Astrocyte (in vitro differentiated cells and primary cell): ENCODE measurements at regions not wholly inside any gene's neighbourhood (a gene's known extent, or its start where the extent isn't known, plus 50 kb on each side); places are given as distances from the start of the nearest gene placed in this dataset.

Experiments used
- DNase-seq: peaks from one replicate; pipeline ENCODE4 v3.0.0-alpha.2; 2010; ENCODE audit warnings: low read depth
- FAIRE-seq: peaks from 2 replicates; lab custom pipeline; 2011; peaks lifted over from hg19 to GRCh38; lab: Jason Lieb, UNC
- H2AFZ ChIP-seq: 2 replicates; pipeline ENCODE4 v1.6.0; 2012; ENCODE audit warnings: low read depth, low read length, inconsistent platforms
- H3K27ac ChIP-seq: 2 replicates; pipeline ENCODE4 v1.5.1; 2011; ENCODE audit warnings: low read depth, low read length, inconsistent platforms
- H3K27me3 ChIP-seq: 2 replicates; pipeline ENCODE4 v1.6.0; 2011; ENCODE audit warnings: low read length, inconsistent platforms; ENCODE audit not compliant: insufficient read depth
- H3K36me3 ChIP-seq: 2 replicates; pipeline ENCODE4 v1.5.1; 2011; ENCODE audit warnings: low read length, inconsistent platforms; ENCODE audit not compliant: insufficient read depth
- H3K4me1 ChIP-seq: 2 replicates; pipeline ENCODE4 v1.5.1; 2011; ENCODE audit warnings: low read length, inconsistent platforms; ENCODE audit not compliant: insufficient read depth
- H3K4me2 ChIP-seq: 2 replicates; pipeline ENCODE4 v1.6.0; 2012; ENCODE audit warnings: low read length, inconsistent platforms
- H3K4me3 ChIP-seq: 2 replicates; pipeline ENCODE4 v1.5.1; 2011; ENCODE audit warnings: low read depth, mild to moderate bottlenecking, low read length, inconsistent platforms; ENCODE audit not compliant: insufficient read depth
- H3K79me2 ChIP-seq: 2 replicates; pipeline ENCODE4 v1.6.0; 2012; ENCODE audit warnings: mild to moderate bottlenecking, low read length, inconsistent platforms; ENCODE audit not compliant: insufficient read depth
- H3K9ac ChIP-seq: 2 replicates; pipeline ENCODE4 v1.6.0; 2012; ENCODE audit warnings: mild to moderate bottlenecking, low read length, inconsistent platforms
- H3K9me3 ChIP-seq: 2 replicates; pipeline ENCODE4 v1.5.1; 2012; ENCODE audit warnings: low read depth, mild to moderate bottlenecking, low read length, inconsistent platforms; ENCODE audit not compliant: insufficient read depth
- H4K20me1 ChIP-seq: 2 replicates; pipeline ENCODE4 v1.6.0; 2012; ENCODE audit warnings: low read length, inconsistent platforms; ENCODE audit not compliant: insufficient read depth
- H3K27ac Mint-ChIP-seq: one replicate; pipeline ENCODE4 v1.8.0; 2021; ENCODE audit warnings: mild to moderate bottlenecking, mixed read lengths; ENCODE audit not compliant: unreplicated experiment
- H3K27me3 Mint-ChIP-seq: one replicate; pipeline ENCODE4 v1.8.0; 2021; ENCODE audit warnings: low read depth, mixed read lengths; ENCODE audit not compliant: unreplicated experiment
- H3K36me3 Mint-ChIP-seq: one replicate; pipeline ENCODE4 v1.8.0; 2021; ENCODE audit warnings: low read depth, mixed read lengths; ENCODE audit not compliant: unreplicated experiment
- H3K4me1 Mint-ChIP-seq: one replicate; pipeline ENCODE4 v1.8.0; 2021; ENCODE audit warnings: low read depth, mixed read lengths; ENCODE audit not compliant: unreplicated experiment
- H3K4me3 Mint-ChIP-seq: one replicate; pipeline ENCODE4 v1.8.0; 2021; ENCODE audit warnings: mild to moderate bottlenecking, moderate library complexity, mixed read lengths; ENCODE audit not compliant: unreplicated experiment
- H3K9me3 Mint-ChIP-seq: one replicate; pipeline ENCODE4 v1.8.0; 2021; ENCODE audit warnings: mild to moderate bottlenecking, mixed read lengths; ENCODE audit not compliant: unreplicated experiment
- EZH2 ChIP-seq: IDR thresholded peaks from 2 replicates; pipeline ENCODE4 v1.6.1; 2012; ENCODE audit warnings: mild to moderate bottlenecking, low read length, inconsistent platforms; ENCODE audit not compliant: insufficient read depth
- TF ChIP-seq, protein P1 (sequence below): IDR thresholded peaks from 2 replicates; pipeline ENCODE4 v1.5.1; 2011; ENCODE audit warnings: low read depth, mild to moderate bottlenecking, inconsistent platforms, low read length, moderate library complexity; ENCODE audit not compliant: insufficient read depth

DNA sequence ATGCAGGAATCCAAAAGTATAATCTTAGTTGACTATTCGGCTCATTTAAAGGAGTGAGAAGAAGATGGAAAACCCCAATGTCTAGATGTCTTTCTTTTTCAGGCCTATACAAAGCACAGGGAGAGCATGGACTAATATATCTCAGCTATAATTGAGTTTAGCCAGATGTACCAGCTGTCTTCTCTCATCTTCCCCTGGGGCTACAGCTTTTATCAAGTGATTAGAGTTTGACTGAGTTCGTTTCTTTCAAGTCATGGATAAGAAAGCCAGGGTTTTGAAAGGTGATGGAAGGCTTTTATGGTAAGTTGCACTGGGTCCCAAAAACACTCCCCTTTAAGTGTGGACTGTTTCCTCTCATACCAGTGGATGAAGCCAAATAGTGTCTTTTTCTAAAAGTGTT, 1172.8 kb upstream of the TENM4 start:
- Histone ChIP-seq H3K4me1 (no peaks in the 10 kb centered on the region), H3K27ac (no peak overlapping the region), H3K4me3 (no peak overlapping the region), H3K9ac (no peak overlapping the region), H4K20me1 (no peaks in the 10 kb centered on the region), H2AFZ (no peak overlapping the region), H3K36me3 (no peaks in the 10 kb centered on the region), H3K27me3 (no peaks in the 10 kb centered on the region), H3K79me2 (no peaks in the 10 kb centered on the region), H3K9me3 (no peaks in the 10 kb centered on the region), H3K4me2 (no peak overlapping the region)
- Mint-ChIP-seq H3K36me3 (no peaks in the 10 kb centered on the region), H3K27me3 (no peaks in the 10 kb centered on the region), H3K4me3 (no peak overlapping the region), H3K4me1 (no peaks in the 10 kb centered on the region), H3K9me3 (no peaks in the 10 kb centered on the region), H3K27ac (no peak overlapping the region)
- no peak for DNase-seq
- FAIRE-seq = no peak
- TF ChIP-seq, protein P1, sequence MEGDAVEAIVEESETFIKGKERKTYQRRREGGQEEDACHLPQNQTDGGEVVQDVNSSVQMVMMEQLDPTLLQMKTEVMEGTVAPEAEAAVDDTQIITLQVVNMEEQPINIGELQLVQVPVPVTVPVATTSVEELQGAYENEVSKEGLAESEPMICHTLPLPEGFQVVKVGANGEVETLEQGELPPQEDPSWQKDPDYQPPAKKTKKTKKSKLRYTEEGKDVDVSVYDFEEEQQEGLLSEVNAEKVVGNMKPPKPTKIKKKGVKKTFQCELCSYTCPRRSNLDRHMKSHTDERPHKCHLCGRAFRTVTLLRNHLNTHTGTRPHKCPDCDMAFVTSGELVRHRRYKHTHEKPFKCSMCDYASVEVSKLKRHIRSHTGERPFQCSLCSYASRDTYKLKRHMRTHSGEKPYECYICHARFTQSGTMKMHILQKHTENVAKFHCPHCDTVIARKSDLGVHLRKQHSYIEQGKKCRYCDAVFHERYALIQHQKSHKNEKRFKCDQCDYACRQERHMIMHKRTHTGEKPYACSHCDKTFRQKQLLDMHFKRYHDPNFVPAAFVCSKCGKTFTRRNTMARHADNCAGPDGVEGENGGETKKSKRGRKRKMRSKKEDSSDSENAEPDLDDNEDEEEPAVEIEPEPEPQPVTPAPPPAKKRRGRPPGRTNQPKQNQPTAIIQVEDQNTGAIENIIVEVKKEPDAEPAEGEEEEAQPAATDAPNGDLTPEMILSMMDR = no peak
- no peak for TF ChIP-seq EZH2

DNA sequence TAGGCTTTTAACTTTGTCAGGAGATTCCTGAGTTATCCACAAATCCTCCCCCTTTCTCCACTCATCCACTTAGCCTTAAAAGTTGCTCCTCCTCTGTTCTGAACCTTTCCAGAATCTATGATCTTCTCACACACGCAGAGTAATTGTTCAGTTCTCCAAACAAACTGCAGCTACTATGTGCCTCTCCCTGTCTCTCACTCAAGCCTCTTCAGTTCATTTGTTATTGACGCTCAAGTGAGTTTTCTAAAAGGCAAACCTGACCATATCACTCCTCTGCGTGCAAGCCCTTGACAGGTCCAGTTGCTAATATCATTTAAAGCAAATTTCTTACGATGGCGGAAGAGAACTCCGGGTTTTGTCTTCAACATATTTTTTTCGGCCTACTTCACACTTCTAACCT, 1169.7 kb upstream of the TENM4 start:
- H3K4me2 ChIP-seq = no peak overlapping the region
- no peak overlapping the region for H3K27ac ChIP-seq
- H3K36me3 Mint-ChIP-seq = no peaks in the 10 kb centered on the region
- no peaks in the 10 kb centered on the region for H3K27me3 ChIP-seq
- H3K27ac Mint-ChIP-seq = no peak overlapping the region
- H3K79me2 ChIP-seq = no peaks in the 10 kb centered on the region
- TF ChIP-seq, protein P1 = no peak
- TF ChIP-seq EZH2 = no peak
- peaks cover 5% of the 10 kb centered on the region for H3K4me1 Mint-ChIP-seq
- H3K9me3 Mint-ChIP-seq = no peaks in the 10 kb centered on the region
- H2AFZ ChIP-seq = no peak overlapping the region
- no peaks in the 10 kb centered on the region for H3K36me3 ChIP-seq
- H3K4me3 ChIP-seq = no peak overlapping the region
- no peaks in the 10 kb centered on the region for H3K4me1 ChIP-seq
- no peak for DNase-seq
- H3K27me3 Mint-ChIP-seq = no peaks in the 10 kb centered on the region
- FAIRE-seq = no peak
- no peaks in the 10 kb centered on the region for H4K20me1 ChIP-seq
- no peak overlapping the region for H3K9ac ChIP-seq
- no peaks in the 10 kb centered on the region for H3K9me3 ChIP-seq
- H3K4me3 Mint-ChIP-seq = no peak overlapping the region

DNA sequence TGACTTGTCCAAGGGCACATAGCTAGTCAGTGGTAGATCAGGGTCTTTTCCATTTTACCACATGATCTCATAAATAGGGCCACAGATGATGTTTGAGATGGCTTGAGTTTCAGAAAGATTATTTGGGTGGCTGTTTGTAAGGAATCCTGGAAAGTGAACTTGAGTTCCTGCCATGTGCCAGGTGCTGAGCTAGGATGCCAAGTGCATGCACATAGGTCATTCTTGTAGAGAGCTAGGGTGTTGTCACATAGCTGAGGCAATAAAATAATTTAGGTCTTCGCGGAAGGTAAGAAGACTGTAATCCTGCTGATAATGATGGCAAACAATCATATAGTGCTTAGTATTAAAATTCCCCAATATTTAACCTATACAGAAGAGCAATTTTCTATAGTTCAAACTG, 1162.6 kb upstream of the TENM4 start:
- no peaks in the 10 kb centered on the region for H3K4me1 ChIP-seq
- no peaks in the 10 kb centered on the region for H3K36me3 ChIP-seq
- H3K27me3 Mint-ChIP-seq = no peaks in the 10 kb centered on the region
- DNase-seq (no peak), FAIRE-seq (no peak)
- H3K9me3 ChIP-seq = no peaks in the 10 kb centered on the region
- peaks cover 5% of the 10 kb centered on the region for H3K4me1 Mint-ChIP-seq
- H4K20me1 ChIP-seq = no peaks in the 10 kb centered on the region
- H3K9ac ChIP-seq = no peak overlapping the region
- H2AFZ ChIP-seq = no peak overlapping the region
- H3K27ac Mint-ChIP-seq = no peak overlapping the region
- no peaks in the 10 kb centered on the region for H3K9me3 Mint-ChIP-seq
- H3K79me2 ChIP-seq = no peaks in the 10 kb centered on the region
- H3K27me3 ChIP-seq = no peaks in the 10 kb centered on the region
- no peak overlapping the region for H3K27ac ChIP-seq
- no peak overlapping the region for H3K4me2 ChIP-seq
- H3K4me3 ChIP-seq = no peak overlapping the region
- no peak overlapping the region for H3K4me3 Mint-ChIP-seq
- TF ChIP-seq EZH2 = no peak
- TF ChIP-seq, protein P1 = no peak
- H3K36me3 Mint-ChIP-seq = no peaks in the 10 kb centered on the region
